Epidermal melanocyte (primary cell): ENCODE measurements at regions not wholly inside any gene's neighbourhood (a gene's known extent, or its start where the extent isn't known, plus 50 kb on each side); places are given as distances from the start of the nearest gene placed in this dataset.

ENCODE experiments used
- DNase-seq: peaks from one replicate; pipeline ENCODE4 v3.0.0; 2011; ENCODE audit warnings: low spot score; ENCODE audit not compliant: insufficient read length

- DNase-seq: no peak
Measured at GRCh38 chr6:21375151-21376116, 218.1 kb upstream of the SOX4 start.

GRCh38 chr6:21377356-21377755, 216.2 kb upstream of the SOX4 start:
- DNase-seq: no peak

- DNase-seq: no peak
Measured at GRCh38 chr6:21381331-21381963, 212.1 kb upstream of the SOX4 start.

GRCh38 chr6:21382821-21383449, 210.6 kb upstream of the SOX4 start:
- DNase-seq: no peak

- DNase-seq: no peak
Measured at GRCh38 chr6:21383450-21384085, 210.0 kb upstream of the SOX4 start.

GRCh38 chr6:21384216-21384615, 209.3 kb upstream of the SOX4 start:
- no peak for DNase-seq

- no peak for DNase-seq
Measured at GRCh38 chr6:21386744-21387143, 206.8 kb upstream of the SOX4 start.

DNA sequence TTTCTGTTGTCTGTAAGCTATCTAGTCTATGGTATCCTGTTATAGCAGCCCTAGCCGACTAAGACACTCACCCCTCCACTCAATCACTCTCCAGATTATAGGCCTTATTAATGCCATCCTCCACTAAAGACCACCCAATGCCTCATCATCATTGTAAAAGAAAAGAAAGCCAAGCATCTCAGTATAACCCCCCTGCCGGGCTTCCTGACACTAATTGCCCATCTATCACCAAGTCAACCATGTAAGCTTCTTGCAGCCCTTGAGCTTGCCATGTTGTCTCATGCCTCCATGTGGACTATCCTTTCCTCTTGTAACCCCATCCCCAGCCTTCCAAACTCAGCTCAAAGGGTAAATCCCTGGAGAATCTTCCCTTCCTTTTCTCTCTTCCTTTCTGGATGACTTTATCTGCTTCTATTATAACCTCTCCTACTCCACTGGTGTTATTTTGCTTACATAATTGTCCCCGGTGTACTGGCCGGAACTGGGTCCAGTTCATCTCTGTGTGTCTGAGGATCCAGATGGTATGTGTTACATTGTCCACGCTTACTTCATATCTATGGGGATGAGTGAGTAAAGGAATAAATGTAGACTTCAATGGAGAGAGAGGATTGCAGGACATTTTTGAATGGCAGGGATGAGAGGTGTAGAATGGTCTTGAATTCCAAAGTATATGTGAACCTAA, 202.9 kb upstream of the SOX4 start:
- no peak for DNase-seq

- no peak for DNase-seq
Measured at GRCh38 chr6:21392177-21392576, 201.4 kb upstream of the SOX4 start.

DNA sequence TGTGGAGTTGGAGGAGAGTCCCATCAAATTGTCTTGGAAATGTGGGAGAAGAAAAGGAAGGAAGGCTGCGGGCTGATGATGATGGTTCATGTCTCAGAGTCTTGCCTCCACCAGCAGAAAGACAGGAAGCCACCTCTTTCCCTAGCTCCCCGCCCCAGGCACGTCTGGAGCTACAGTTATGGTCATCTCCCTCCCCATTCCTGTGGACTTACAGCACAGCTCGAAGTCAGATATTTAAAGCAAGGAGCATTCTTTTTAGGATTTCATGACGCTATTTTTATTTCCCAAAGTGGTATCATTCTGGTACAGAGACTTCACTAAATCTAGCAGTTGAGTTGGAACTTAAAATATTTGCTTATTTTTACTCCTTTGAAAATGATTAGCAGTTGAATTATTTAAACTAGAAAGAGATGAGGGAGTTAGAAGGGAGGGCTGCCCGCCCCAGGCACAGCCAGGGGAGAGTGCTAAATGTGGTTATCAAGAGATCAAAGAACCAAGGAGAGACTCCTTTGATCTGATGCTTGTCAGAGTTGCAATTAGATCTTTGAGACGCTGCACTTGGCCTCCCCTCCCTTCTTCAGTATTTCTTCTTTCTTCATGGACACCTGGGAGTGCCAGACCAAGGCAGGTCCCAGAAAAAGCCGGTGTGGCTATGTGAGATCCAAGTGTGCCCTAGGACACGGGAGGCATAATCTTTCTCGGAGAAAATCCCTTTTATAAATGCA, 199.9 kb upstream of the SOX4 start:
- DNase-seq: no peak

GRCh38 chr6:21395121-21395520, 198.4 kb upstream of the SOX4 start:
- DNase-seq: no peak

DNA sequence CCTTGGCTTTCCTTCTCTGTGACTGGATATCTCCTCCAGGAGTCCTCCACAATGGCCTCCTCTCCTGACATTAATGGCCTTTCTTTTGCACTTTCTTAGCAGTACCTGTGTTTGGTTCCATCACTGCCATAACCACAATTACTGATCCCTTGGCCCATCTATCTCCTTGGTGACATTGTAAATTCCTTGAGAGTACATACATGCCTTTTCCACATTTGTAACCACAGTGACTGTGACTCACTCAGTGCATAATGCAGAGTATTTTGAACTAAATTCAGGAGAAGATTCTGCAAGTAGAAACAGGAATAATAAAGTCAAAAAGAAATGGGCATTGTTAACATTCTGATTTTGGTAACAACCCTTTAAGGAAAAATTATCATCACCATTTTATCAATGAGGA, 197.2 kb upstream of the SOX4 start:
- peak; percentile 24 for DNase-seq

GRCh38 chr6:21398741-21399325, 194.7 kb upstream of the SOX4 start:
- no peak for DNase-seq

GRCh38 chr6:21402368-21402767, 191.2 kb upstream of the SOX4 start:
- no peak for DNase-seq

DNA sequence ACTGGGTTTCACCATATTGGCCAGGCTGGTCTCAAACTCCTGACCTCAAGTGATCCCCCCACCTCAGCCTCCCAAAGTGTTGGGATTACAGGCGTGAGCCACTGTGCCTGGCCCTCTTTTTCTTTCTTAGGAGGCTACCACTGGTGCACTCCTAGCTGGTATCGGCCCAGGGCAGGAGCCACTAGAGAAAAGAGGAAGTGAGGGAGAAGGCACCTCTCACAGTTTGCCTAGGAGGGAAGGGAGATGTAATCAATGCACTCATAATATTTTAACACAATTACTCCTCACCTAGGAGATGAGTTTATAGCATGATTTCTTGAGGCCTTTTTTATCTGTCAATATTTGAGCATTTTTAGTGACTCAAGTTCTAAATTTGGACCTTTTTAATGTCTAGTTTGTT, 189.0 kb upstream of the SOX4 start:
- DNase-seq: no peak

DNA sequence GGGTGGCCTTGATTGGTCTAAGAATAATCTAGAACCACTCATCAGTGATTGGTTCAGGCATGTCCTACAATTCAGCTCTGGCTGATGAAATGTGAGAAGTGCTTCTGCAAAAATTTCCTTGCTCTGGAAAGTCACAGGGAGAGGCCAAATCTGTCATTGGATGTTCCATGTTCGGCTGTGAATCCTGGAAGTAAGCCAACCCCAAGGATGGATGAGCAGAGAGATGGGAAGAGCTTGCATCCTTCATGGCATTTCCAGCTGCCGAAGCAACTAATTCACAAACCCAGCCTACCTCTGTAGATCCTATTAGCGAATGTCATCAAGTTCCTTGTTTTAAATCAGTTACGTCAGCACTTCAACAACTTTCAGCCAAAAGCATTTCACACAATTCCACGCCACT, 187.2 kb upstream of the SOX4 start:
- DNase-seq: no peak

DNA sequence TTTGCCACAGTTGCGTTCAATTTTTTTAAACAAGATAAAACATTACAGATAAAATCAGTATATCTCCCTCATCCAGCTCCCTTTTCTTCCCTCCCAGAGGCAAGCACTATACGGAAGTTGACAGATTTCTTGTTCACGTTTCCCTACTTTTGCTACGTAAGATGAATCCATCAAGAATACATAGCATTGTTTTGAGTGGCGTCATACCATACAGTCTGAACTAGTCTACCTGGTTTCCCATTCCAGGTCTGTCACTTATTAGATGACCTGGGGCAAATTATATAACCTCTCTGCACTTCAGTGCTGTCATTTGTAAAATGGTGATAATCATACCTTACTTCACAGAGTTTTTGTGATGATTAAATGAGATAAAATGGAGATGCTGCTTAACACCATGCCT, 184.3 kb upstream of the SOX4 start:
- DNase-seq: no peak

GRCh38 chr6:21413428-21413827, 180.1 kb upstream of the SOX4 start:
- DNase-seq: no peak

- DNase-seq: no peak
Measured at GRCh38 chr6:21414065-21414464, 179.5 kb upstream of the SOX4 start.
